Sigmoid colon (tissue), 4 donors: ENCODE measurements at regions not wholly inside any gene's neighbourhood (a gene's known extent, or its start where the extent isn't known, plus 50 kb on each side); places are given as distances from the start of the nearest gene placed in this dataset.

Experiments used
- CTCF ChIP-seq, 4 experiments: fragments of 450-650 bp in 3 of 4; fragments of 200-600 bp in 1 of 4; IDR thresholded peaks; one replicate each; pipeline ENCODE4 v1.5.1; 2016 to 2019; ENCODE audit warnings: antibody characterized with exemption in 4 of 4, mild to moderate bottlenecking in 3 of 4, moderate library complexity in 2 of 4
- EP300 ChIP-seq, 4 donors: sonication (generic); formaldehyde crosslinking; IDR thresholded peaks; one replicate each; pipeline ENCODE4 v1.6.1; 2017; ENCODE audit warnings: antibody characterized with exemption in 4 of 4
- POLR2A ChIP-seq, 2 donors: fragments of 450-650 bp; IDR thresholded peaks; one replicate each; pipeline ENCODE4 v1.6.1; 2016; ENCODE audit warnings: antibody characterized with exemption in 2 of 2, mild to moderate bottlenecking in 2 of 2, moderate library complexity in 2 of 2

GRCh38 chr7:73952266-73952665, 75.7 kb upstream of the ELN start:
- TF ChIP-seq POLR2A (IDR thresholded peaks at IDR 0.05) (no peak), CTCF (IDR thresholded peaks at IDR 0.05) (no peak), EP300 (IDR thresholded peaks at IDR 0.05) (no peak)
